ENCODE measurements at regions not wholly inside any gene's neighbourhood (a gene's known extent, or its start where the extent isn't known, plus 50 kb on each side); places are given as distances from the start of the nearest gene placed in this dataset.
"Not testable (repeated sequence)": the region's sequence is repeated elsewhere in the genome, so short reads cannot be mapped to it uniquely, and the experiment has no call there.

- DNase-seq (ENCODE audit: low spot score) = peak; percentile 97
These were observed 273.7 kb upstream of the PIK3R1 start for GRCh38 chr5:67941614-67942401.

GRCh38 chr5:67935908-67936566 is 279.5 kb upstream of the PIK3R1 start:
- DNase-seq (ENCODE audit: low spot score) = no peak

GRCh38 chr5:67934976-67935375 is 280.6 kb upstream of the PIK3R1 start:
- no peak for DNase-seq (ENCODE audit: low spot score)

DNA sequence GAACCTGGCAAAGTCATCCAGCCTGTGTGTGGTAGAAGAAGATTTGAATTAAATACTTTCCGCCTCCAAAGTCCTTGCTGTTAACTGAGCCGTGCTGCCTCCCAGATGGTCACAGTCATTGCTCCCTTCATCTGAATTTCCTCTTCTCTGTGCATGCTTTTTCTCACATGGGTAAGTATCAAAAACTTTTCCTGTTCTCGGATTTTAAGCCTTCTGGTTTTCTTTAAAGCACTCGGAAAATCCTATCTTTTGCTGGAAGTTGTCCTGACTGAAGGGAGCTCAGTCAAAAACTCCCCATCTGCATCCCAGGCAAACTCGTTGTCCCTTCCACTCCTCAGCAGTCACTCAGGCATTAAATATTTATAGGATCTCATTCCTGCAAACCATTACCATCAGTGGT is 290.0 kb upstream of the PIK3R1 start:
- DNase-seq (ENCODE audit: low spot score) = peak; percentile 72

- no peak for DNase-seq (ENCODE audit: low spot score)
These were observed 294.5 kb upstream of the PIK3R1 start for GRCh38 chr5:67921004-67921601.

GRCh38 chr5:67919532-67919931 is 296.0 kb upstream of the PIK3R1 start:
- DNase-seq (ENCODE audit: low spot score) = not testable (repeated sequence)

GRCh38 chr5:67917561-67917960 is 298.0 kb upstream of the PIK3R1 start:
- no peak for DNase-seq (ENCODE audit: low spot score)

DNA sequence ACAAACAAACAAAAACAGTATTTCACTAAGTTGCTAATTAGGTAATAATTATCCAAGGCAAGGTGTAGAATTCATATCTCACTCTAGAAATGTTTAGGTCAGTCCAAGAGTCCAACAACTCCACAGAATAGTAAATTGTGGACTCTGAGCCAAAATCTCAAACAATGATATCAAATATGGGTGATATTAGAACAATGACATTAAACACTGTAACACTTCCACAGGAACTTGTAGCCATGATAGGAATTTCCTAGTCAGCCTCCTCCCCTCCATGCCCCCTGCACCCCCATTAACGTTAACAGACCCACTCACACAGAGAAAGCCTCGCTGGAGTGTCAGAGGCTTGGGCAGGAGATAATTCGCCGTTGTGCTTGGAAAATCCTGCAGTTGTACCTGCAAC is 305.0 kb upstream of the PIK3R1 start:
- DNase-seq (ENCODE audit: low spot score) = no peak

GRCh38 chr5:67908126-67908765 is 307.3 kb upstream of the PIK3R1 start:
- no peak for DNase-seq (ENCODE audit: low spot score)

DNA sequence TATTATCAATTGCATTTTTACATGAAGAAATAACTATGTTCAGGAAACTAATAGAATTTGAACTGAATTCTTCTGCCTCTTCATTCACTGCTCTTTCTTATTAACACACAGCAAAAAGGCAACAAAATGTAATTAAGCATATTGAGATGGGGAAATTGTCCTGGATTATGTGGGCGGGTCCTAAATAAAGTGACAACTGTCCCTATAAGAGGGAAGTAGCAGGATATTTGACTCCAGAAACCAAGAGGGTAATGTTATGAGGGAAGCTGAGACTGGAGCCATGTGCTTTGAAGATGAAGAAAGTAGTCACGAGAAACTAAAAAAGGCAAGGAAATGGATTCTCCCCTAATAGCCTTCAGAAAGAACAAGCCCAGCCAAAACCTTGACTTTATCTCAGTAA is 311.2 kb upstream of the PIK3R1 start:
- DNase-seq (ENCODE audit: low spot score) = no peak

GRCh38 chr5:67903656-67904055 is 311.9 kb upstream of the PIK3R1 start:
- no peak for DNase-seq (ENCODE audit: low spot score)

DNA sequence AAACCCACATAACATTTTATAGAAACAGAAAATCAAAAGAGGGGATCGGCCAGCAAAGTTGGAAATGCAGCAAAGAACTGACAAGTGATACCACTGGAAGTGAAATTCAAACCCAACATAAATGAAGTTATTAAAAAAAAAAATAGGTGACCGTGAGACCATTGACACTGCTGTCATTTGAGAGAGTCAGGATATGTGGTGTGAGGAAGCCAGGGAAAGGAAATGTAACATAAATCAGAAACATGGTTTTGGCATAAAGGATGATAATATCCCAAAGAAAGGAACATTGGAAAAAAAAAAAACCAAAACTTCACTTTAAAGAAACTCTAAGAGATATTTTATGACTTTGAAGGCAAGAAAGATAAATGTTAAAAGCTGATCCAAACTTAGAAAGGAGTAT is 312.4 kb upstream of the PIK3R1 start:
- no peak for DNase-seq (ENCODE audit: low spot score)

- no peak for DNase-seq (ENCODE audit: low spot score)
These were observed 313.1 kb upstream of the PIK3R1 start for GRCh38 chr5:67902497-67902830.

DNA sequence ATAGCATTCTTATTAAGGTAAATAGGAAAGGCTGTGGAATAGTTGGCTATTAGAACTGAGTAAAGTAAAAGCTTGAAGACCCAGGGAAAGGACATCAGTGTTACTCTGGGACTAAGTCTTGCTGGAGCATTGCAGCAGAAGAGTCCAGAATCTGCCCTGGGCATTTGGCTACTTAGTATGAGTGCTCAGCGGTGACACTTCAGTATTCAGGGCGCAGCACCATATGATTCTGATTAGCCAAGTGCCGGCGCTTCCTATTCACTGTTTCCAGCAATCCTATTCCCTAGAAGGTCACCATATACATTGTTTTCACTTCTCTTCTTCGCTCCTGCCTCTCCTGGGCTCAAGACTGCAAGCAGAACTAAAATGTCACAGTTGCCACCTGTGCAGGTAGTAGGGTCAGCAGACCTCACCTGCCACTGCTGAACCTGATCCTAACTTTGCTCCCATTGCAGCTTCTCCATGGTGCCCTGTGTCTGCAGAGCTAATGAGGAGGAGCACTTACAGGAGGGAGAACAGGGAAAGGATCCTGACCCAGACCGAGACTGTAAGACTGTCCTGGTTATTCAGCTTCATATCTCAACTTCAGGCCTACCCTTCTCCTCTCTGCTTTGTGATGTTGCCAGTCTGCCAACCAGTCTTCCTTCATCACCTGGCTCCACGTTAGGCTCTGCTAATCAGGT is 313.6 kb upstream of the PIK3R1 start:
- no peak for DNase-seq (ENCODE audit: low spot score)

GRCh38 chr5:67900514-67900913 is 315.0 kb upstream of the PIK3R1 start:
- DNase-seq (ENCODE audit: low spot score) = no peak

DNA sequence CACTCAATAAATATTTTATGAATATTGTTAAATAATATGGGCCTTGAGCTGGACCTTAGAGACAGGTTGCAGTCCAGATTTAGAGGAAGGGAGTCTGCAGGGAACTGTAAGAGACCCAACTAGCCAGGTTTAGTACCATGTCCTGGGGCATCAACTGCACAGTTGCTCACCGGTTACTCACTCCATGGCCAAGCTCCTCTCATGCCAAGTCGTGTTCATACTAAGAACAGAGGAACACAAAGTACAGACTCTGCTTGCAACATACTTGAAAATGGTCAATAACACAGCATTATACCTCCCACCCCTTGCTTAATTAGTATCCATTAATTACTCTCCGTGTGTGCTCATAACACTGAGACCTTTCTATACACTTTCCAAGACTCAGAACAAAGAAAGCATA is 317.6 kb upstream of the PIK3R1 start:
- DNase-seq (ENCODE audit: low spot score) = no peak

DNA sequence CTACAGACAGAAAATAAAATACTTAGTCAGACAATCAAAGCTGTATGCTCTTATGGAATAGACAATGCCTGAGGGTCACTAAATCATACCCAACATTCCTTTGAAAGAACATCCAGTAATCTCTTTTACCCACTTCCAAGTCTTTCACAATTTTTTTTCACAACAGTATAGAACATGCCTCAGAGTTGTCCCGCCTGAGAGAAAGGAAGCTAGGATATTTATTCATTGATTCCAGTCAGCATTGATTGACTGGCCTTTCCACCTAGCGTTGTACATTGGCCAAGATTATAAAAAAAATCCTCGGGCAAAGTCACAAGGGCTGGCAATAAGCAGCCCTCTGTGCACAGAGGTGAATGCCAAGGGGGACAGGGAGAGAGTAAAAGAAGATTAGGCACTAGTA is 318.1 kb upstream of the PIK3R1 start:
- no peak for DNase-seq (ENCODE audit: low spot score)

- DNase-seq (ENCODE audit: low spot score) = no peak
These were observed 318.6 kb upstream of the PIK3R1 start for GRCh38 chr5:67896930-67897313.

- no peak for DNase-seq (ENCODE audit: low spot score)
These were observed 319.1 kb upstream of the PIK3R1 start for GRCh38 chr5:67896311-67896929.

GRCh38 chr5:67889870-67890269 is 325.7 kb upstream of the PIK3R1 start:
- not testable (repeated sequence) for DNase-seq (ENCODE audit: low spot score)

- no peak for DNase-seq (ENCODE audit: low spot score)
These were observed 327.8 kb upstream of the PIK3R1 start for GRCh38 chr5:67887748-67888161.

DNA sequence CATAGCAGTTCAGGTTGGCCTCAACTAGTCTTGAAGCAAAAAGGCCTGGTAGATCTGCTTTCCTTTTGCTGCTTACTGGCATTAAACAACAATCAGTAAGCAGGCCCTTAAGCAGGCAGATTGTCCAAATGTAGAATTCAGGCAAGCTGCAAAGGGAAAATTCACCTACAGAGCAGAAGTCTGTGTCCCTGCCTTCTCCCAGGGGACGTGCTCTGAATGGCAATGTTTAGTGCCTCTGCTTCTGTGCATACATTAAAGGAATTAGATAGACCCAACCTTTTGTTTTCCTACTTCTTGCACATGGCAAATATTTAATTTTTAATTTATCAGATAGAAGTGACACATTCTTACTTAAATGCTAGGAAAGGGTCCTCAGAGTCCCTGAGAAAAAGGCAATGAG is 328.8 kb upstream of the PIK3R1 start:
- no peak for DNase-seq (ENCODE audit: low spot score)

Data from umbilical cord (tissue), 1 donor.